ENCODE measurements at regions not wholly inside any gene's neighbourhood (a gene's known extent, or its start where the extent isn't known, plus 50 kb on each side); places are given as distances from the start of the nearest gene placed in this dataset.

DNA sequence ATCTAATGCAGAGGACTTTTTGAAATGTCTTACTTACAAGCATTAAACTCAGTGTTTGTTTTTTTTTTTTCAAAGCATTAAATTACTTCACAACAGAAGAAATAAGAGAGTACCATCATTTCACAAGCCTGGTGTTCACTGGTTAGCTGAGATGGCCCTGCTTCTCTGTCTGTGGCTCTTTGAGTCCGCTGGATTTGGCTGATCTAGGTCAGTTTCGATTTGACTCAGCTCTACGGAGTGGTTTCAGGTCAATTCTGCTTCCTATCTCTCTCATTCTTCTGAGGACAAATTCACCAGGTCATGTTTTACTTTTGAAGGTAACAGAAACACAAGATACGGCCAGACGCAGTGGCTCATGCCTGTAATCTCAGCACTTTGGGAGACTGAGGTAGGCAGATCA is 1066.1 kb downstream of the FLRT2 start (continued):
- TF ChIP-seq, protein P1, sequence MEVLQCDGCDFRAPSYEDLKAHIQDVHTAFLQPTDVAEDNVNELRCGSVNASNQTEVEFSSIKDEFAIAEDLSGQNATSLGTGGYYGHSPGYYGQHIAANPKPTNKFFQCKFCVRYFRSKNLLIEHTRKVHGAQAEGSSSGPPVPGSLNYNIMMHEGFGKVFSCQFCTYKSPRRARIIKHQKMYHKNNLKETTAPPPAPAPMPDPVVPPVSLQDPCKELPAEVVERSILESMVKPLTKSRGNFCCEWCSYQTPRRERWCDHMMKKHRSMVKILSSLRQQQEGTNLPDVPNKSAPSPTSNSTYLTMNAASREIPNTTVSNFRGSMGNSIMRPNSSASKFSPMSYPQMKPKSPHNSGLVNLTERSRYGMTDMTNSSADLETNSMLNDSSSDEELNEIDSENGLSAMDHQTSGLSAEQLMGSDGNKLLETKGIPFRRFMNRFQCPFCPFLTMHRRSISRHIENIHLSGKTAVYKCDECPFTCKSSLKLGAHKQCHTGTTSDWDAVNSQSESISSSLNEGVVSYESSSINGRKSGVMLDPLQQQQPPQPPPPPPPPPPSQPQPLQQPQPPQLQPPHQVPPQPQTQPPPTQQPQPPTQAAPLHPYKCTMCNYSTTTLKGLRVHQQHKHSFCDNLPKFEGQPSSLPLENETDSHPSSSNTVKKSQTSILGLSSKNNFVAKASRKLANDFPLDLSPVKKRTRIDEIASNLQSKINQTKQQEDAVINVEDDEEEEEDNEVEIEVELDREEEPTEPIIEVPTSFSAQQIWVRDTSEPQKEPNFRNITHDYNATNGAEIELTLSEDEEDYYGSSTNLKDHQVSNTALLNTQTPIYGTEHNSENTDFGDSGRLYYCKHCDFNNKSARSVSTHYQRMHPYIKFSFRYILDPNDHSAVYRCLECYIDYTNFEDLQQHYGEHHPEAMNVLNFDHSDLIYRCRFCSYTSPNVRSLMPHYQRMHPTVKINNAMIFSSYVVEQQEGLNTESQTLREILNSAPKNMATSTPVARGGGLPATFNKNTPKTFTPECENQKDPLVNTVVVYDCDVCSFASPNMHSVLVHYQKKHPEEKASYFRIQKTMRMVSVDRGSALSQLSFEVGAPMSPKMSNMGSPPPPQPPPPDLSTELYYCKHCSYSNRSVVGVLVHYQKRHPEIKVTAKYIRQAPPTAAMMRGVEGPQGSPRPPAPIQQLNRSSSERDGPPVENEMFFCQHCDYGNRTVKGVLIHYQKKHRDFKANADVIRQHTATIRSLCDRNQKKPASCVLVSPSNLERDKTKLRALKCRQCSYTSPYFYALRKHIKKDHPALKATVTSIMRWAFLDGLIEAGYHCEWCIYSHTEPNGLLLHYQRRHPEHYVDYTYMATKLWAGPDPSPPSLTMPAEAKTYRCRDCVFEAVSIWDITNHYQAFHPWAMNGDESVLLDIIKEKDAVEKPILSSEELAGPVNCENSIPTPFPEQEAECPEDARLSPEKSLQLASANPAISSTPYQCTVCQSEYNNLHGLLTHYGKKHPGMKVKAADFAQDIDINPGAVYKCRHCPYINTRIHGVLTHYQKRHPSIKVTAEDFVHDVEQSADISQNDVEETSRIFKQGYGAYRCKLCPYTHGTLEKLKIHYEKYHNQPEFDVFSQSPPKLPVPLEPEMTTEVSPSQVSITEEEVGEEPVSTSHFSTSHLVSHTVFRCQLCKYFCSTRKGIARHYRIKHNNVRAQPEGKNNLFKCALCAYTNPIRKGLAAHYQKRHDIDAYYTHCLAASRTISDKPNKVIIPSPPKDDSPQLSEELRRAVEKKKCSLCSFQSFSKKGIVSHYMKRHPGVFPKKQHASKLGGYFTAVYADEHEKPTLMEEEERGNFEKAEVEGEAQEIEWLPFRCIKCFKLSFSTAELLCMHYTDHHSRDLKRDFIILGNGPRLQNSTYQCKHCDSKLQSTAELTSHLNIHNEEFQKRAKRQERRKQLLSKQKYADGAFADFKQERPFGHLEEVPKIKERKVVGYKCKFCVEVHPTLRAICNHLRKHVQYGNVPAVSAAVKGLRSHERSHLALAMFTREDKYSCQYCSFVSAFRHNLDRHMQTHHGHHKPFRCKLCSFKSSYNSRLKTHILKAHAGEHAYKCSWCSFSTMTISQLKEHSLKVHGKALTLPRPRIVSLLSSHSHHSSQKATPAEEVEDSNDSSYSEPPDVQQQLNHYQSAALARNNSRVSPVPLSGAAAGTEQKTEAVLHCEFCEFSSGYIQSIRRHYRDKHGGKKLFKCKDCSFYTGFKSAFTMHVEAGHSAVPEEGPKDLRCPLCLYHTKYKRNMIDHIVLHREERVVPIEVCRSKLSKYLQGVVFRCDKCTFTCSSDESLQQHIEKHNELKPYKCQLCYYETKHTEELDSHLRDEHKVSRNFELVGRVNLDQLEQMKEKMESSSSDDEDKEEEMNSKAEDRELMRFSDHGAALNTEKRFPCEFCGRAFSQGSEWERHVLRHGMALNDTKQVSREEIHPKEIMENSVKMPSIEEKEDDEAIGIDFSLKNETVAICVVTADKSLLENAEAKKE (CRISPR knock-in tag; IDR thresholded peaks at IDR 0.05) = no peak
- TF ChIP-seq EZH2phosphoT487 (IDR thresholded peaks at IDR 0.05; ENCODE audit: unreplicated experiment) = no peak

DNA sequence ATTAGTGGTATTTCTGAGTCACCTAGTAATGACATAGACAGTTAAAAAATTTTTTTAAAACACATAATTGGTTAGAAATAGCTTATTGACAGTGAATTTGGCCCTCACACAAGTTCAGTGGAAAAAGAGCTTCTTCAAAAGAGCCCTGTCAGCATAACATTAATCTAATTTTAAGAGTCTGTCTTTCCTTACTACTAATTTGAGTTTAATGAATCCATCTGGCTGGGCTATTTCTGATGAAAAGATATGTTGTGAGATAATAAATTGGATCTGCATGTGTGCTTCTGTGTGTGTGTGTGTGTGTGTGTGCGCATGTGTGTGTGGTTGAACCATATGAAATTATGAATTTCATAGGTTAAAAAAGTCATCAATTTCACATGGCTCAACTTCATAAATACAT is 1045.2 kb downstream of the FLRT2 start:
- ATAC-seq (no peak), DNase-seq (ENCODE audit: low spot score) (no peak)
- no peak overlapping the region for H3K4me3 ChIP-seq
- H2AFZ ChIP-seq = no peak overlapping the region
- TF ChIP-seq, protein P2, sequence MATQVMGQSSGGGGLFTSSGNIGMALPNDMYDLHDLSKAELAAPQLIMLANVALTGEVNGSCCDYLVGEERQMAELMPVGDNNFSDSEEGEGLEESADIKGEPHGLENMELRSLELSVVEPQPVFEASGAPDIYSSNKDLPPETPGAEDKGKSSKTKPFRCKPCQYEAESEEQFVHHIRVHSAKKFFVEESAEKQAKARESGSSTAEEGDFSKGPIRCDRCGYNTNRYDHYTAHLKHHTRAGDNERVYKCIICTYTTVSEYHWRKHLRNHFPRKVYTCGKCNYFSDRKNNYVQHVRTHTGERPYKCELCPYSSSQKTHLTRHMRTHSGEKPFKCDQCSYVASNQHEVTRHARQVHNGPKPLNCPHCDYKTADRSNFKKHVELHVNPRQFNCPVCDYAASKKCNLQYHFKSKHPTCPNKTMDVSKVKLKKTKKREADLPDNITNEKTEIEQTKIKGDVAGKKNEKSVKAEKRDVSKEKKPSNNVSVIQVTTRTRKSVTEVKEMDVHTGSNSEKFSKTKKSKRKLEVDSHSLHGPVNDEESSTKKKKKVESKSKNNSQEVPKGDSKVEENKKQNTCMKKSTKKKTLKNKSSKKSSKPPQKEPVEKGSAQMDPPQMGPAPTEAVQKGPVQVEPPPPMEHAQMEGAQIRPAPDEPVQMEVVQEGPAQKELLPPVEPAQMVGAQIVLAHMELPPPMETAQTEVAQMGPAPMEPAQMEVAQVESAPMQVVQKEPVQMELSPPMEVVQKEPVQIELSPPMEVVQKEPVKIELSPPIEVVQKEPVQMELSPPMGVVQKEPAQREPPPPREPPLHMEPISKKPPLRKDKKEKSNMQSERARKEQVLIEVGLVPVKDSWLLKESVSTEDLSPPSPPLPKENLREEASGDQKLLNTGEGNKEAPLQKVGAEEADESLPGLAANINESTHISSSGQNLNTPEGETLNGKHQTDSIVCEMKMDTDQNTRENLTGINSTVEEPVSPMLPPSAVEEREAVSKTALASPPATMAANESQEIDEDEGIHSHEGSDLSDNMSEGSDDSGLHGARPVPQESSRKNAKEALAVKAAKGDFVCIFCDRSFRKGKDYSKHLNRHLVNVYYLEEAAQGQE (IDR thresholded peaks at IDR 0.05; ENCODE audit: unreplicated experiment) = no peak
- Mint-ChIP-seq H3K27ac (no peak overlapping the region; the same call in 1 of the 2 replicates), H3K36me3 (ENCODE audit: low read depth) (no peaks in the 10 kb centered on the region), H3K4me3 (no peak overlapping the region), H3K9me3 (peaks cover 8% of the 10 kb centered on the region), H3K27me3 (ENCODE audit: insufficient read depth, low read depth, poor library complexity) (no peaks in the 10 kb centered on the region), H3K4me1 (no peaks in the 10 kb centered on the region)
- no peak overlapping the region for H3K27ac ChIP-seq (ENCODE audit: low read depth)
- no peaks in the 10 kb centered on the region for H3K79me2 ChIP-seq (replicated peaks; ENCODE audit: insufficient read depth)
- no peaks in the 10 kb centered on the region for H3K9me2 ChIP-seq (ENCODE audit: insufficient read depth)
- H4K20me1 ChIP-seq (replicated peaks; ENCODE audit: insufficient read depth) = no peaks in the 10 kb centered on the region
- no peak overlapping the region for H3K4me2 ChIP-seq
- H3F3A ChIP-seq (replicated peaks; ENCODE audit: low read depth) = no peaks in the 10 kb centered on the region
- H3K4me1 ChIP-seq (ENCODE audit: insufficient read depth) = no peaks in the 10 kb centered on the region
- H3K27me3 ChIP-seq (ENCODE audit: insufficient read depth) = no peaks in the 10 kb centered on the region
- no peaks in the 10 kb centered on the region for H3K36me3 ChIP-seq (ENCODE audit: insufficient read depth)

Data from GM23338 (cell line).